Astrocyte of the hippocampus (primary cell): ENCODE measurements at regions not wholly inside any gene's neighbourhood (a gene's known extent, or its start where the extent isn't known, plus 50 kb on each side); places are given as distances from the start of the nearest gene placed in this dataset.

Experiments
- DNase-seq: peaks from one replicate; pipeline ENCODE4 v3.0.0; 2011; ENCODE audit warnings: low read depth, low spot score

DNA sequence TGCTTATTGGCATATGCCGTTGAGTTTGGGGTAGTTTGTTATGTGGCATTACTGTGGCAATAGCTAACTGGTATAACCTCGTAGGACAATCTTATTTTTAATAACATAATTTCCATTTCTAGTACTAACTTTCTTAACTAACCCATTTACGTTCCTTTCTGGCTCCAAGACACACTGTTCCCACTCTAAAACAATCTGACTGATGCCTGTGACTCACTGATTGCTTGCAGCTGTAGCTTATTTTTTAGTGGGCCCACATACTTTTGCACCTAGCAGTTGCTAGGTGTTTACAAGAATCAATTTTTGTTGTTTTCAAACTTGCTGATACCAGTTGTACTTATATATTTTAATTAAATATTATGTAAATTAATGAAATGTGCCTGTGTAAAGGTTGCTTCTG, 52.2 kb downstream of the FAT3 start:
- DNase-seq = peak; percentile 22

DNA sequence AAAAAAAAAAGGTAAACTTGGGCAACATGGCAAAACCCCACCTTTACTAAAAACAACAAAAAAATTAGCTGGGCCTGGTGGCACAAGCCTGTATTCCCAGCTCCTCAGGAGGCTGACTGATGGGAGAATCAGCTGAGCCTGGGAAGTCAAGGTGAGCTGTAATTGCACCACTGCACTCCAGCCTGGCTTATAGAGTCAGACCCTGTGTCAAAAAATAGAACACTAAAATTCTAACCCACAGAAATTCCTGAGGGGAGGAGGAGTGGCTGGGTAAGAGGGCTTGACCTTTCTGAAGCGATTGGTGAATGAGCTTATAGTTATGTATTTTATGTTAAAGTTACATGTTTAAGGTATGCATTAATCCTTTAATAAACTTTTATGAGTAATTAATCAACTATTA, 53.3 kb downstream of the FAT3 start:
- no peak for DNase-seq

GRCh38 chr11:92278791-92279433, 54.3 kb downstream of the FAT3 start:
- DNase-seq = no peak

GRCh38 chr11:92284107-92284506, 59.5 kb downstream of the FAT3 start:
- DNase-seq = no peak

DNA sequence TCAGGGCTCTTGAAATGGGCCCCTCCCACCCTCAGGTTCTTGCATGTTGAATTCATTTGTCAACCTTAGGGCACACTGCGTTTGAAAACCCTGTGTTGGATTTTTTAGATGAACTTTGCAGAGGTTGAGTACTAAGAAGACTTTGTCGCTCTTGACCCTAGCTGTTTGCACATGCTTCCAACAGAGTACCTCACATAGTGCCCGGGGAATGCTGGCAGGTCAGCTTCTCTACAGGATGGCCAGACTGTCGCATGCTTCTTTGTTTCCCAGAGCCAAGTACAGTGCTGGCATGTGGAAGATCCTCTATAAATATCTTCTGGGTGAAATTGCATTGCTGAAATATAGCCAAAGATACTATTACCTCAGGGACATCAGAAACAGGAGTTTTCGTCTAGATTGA, 59.9 kb downstream of the FAT3 start:
- DNase-seq = no peak

- DNase-seq = no peak
Measured at GRCh38 chr11:92285776-92286175, 61.2 kb downstream of the FAT3 start.

GRCh38 chr11:92286709-92287108, 62.1 kb downstream of the FAT3 start:
- DNase-seq = peak; percentile 48

- DNase-seq = peak; percentile 70
Measured at GRCh38 chr11:92295175-92296137, 70.8 kb downstream of the FAT3 start.

DNA sequence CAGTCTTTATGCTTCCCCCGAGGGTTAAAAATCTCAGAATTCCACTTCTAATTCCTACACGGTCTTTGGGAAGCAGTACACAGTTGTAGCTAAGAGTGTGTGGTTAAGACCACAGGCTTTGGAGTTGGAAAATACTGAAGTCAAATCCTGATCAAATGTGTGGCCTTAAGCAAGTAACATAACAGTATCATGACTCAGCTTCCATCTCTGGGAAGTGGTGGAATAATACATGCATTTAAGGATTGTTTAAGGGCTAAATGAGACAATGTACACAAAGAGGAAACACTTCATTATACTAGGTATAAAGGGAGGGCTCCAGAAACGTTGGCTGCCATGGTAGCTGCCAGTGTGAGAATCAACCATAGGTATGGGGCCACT, 71.5 kb downstream of the FAT3 start:
- DNase-seq = peak; percentile 70

GRCh38 chr11:92297567-92298553, 73.2 kb downstream of the FAT3 start:
- no peak for DNase-seq

GRCh38 chr11:92300876-92301275, 76.3 kb downstream of the FAT3 start:
- no peak for DNase-seq

DNA sequence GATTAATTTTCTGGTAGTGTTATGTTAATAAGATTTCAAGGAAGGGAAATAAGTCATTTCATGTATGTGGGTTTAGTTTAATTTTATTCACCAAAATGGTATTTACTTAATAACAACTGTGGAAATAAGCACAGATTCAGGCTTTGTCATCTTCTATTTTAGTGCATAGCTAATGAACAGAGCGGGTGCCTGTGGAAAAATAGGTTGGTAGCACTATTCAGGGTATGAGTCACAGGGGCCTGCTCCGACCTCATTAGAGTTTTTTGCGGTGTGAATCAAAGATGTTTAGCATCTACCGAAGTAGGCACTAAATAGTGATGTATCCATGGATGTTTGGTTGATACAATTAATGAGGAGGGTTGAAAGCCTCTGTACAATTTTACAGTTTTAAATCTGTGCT, 78.2 kb downstream of the FAT3 start:
- DNase-seq = peak; percentile 87

DNA sequence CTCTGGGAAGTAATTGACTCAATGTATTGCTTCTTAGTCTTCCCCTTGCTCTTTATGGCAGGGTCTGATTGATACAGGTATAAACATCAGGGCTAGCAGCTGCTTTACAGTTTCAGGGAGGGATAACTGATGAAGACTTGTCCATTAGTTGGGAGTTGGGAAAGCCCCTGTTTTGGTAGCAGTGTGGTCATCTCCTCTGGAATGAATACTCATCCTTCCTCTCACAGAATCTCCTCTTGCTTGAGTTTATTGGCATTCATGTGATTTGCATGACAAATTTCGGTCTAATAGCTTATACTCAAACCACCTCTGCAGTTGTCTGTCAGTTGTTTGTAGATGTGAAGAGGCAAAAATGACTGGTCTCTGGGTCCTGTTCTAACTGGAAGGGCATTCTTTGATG, 79.7 kb downstream of the FAT3 start:
- no peak for DNase-seq

DNA sequence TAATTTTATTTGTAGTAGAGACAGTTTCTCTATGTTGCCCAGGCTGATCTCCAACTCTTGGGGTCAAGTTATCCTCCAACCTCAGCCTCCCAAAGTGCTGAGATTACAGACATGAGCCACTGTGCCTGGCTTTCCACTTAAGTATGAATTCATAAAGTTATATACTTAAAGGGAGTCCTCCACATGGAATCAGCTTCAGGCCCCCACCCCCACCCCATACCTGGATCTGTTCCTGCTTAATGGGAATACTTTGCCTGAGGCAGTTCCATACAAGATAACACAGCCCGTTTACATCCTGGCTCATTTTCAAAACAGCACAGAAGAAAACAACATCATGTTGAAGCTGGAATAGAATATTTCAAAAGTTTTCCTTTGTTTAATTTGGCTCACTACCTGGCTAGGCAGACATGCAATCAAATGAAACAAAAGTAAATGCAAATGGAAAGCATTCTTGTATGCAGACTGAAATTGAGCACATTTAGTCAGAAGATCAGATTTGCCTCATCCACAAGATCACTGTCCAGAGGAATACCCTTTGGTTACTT, 82.4 kb downstream of the FAT3 start:
- peak; percentile 55 for DNase-seq

GRCh38 chr11:92308366-92308765, 83.7 kb downstream of the FAT3 start:
- DNase-seq = no peak

DNA sequence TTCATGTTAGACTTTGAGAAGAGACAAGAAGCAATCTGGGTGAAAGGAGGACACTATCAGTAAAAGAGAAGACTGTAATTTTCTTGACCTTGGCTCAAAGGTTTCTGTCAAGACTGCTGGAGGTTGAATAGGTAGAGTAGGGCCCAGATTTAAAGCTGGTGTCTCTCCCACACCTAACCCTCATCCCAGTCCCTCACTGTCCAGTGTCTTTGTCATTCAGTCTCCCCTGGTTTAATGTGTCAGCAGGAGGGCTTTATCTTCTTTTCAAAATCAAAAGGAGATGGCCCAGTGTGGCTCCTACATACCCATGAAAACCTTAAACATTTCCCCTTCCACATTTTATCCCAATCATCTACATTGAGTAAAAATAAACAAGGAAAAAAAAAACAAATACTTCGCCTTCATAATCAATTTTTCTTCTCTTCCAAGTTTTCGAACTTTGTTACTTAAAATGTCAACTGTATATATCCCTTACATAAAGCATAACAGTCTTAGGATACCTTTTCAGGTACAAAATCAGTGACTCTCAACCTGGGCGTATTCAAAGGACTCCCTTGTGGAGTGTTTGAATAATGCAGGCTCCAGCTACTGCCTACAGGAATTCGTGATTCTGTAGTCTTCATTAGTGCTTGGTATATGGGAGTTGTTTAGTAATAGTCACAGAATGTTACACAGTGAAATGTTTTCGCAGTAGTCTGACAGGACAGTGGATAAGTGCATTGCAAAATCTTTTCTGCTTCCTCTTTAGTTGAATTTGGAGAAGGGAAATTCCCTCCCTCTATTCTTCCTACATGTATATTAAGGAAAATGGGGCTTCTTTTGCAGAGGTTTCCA, 87.2 kb downstream of the FAT3 start:
- DNase-seq = no peak

- DNase-seq = no peak
Measured at GRCh38 chr11:92313784-92314183, 89.2 kb downstream of the FAT3 start.

DNA sequence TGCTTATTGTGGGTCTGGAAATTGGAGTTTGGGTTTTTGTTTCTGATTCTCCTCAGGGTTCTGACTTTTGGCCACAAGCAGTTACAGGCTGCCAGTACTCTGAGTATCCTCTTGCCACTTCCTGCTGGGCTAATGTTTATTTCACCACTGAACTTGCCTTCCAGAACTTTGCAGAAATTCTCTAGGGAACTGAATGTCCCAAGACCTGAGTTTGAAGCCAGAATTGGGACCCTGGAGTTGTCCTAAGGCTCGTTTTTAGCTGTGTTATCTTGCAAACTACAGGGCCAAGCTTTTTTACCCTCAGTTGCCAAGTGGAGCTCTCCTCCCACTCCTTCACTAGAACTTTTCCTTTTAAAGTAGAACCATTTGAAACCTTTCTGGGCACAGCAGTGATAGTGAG, 89.9 kb downstream of the FAT3 start:
- DNase-seq = peak; percentile 43

DNA sequence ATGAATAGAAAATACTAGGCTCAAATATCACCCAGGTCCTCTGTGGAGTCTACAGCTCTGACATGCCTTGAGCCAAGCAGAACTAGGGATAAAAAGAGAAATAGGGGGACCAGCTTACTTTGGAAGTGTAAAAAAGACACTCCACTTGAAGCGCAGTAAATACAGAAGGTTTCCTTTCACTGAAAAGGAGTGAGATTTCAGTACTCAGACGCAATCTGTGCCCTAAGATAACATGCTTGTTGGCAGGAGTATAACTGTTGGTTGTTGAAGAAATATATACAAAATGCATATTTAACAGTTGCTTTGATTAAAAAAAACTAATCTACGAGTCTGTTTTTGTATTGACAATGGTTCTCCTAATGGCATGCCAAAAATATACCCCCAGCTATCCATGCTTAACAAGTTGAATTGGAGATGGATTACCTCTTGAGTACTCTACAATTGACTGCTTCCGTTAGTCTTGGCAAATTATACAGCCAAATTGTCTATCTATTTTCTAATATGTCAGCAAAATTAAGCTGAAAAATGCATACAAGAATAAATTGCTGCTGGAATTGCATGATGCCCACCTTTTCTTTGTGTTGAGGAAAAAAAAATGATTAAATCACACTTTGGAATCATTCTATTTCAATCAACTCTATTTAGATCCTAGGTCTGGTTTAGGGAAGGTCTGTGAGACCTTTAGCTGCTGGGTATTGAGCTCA, 91.6 kb downstream of the FAT3 start:
- DNase-seq = no peak

DNA sequence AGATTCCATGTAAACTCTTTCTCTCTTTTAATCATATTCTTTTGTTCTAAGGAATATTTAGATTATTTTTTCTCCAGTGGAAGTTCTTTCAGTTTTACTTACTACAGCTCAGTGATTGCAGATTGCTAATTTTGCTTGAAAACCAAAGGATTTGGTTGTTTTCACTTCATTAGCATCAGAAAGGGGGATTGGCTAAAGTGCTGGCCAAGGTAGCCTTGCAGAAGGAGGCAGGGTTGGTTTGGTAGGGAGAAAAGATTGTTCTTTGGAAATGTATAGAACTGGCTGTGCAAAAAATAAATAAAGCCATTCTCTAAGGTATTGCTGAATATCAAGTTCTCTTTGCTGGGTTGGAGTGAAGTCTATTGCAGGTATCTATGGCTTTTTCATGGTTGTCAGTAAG, 92.6 kb downstream of the FAT3 start:
- DNase-seq = no peak
